PC-3 (cell line): ENCODE measurements at regions not wholly inside any gene's neighbourhood (a gene's known extent, or its start where the extent isn't known, plus 50 kb on each side); places are given as distances from the start of the nearest gene placed in this dataset.

ENCODE experiments used
- ATAC-seq: fragments of 200-7000 bp; cut with Tn5 transposase; 2 replicates; pipeline ENCODE4 v1.9.1; 2020; ENCODE audit warnings: mild to moderate bottlenecking, moderate library complexity
- BruUV-seq: library from RNA; stranded (reverse); fragments of 400-500 nt; replicated peaks from 2 replicates; lab custom pipeline; 2021; lab: Mats Ljungman, UMichigan
- CTCF ChIA-PET: fragments of 300-600 bp; sonication (Branson Sonifier 250); formaldehyde crosslinking; loops from one replicate; lab custom pipeline; 2022; ENCODE audit warnings: antibody characterized with exemption; lab: Charles Lee
- POLR2A ChIA-PET: fragments of 300-600 bp; sonication (Branson Sonifier 250); formaldehyde crosslinking; loops from one replicate; lab custom pipeline; 2022; ENCODE audit warnings: antibody characterized with exemption; ENCODE audit not compliant: unreplicated experiment; lab: Charles Lee
- DNase-seq: peaks from one replicate; pipeline ENCODE4 v3.0.0-alpha.2; 2015
- H2AFZ ChIP-seq: fragments of 300-600 bp; sonication (generic); 2 replicates; pipeline ENCODE4 v1.6.0; 2016; ENCODE audit warnings: antibody characterized with exemption, low read length
- H3F3A ChIP-seq: fragments of 300-600 bp; sonication (generic); one replicate; pipeline ENCODE4 v1.6.0; 2017; ENCODE audit warnings: antibody characterized with exemption, low read length, control low read depth, mild to moderate bottlenecking; ENCODE audit not compliant: unreplicated experiment
- H3K27ac ChIP-seq: fragments of 300-600 bp; sonication (generic); 2 replicates; pipeline ENCODE4 v1.5.1; 2016; ENCODE audit warnings: mild to moderate bottlenecking, low read length
- H3K27me3 ChIP-seq: fragments of 300-600 bp; sonication (generic); 2 replicates; pipeline ENCODE4 v1.6.1; 2016; ENCODE audit warnings: low read length, mixed read lengths
- H3K36me3 ChIP-seq: fragments of 300-600 bp; sonication (generic); 2 replicates; pipeline ENCODE4 v1.6.1; 2016; ENCODE audit warnings: low read depth, mixed run types, low read length, mixed read lengths
- H3K4me1 ChIP-seq: fragments of 300-600 bp; sonication (generic); 2 replicates; pipeline ENCODE4 v1.5.1; 2016; ENCODE audit warnings: low read length; ENCODE audit not compliant: insufficient read depth
- H3K4me2 ChIP-seq: fragments of 300-600 bp; sonication (generic); 2 replicates; pipeline ENCODE4 v1.6.0; 2016; ENCODE audit warnings: low read length
- H3K4me3 ChIP-seq: fragments of 300-600 bp; sonication (generic); 2 replicates; pipeline ENCODE4 v1.5.1; 2016; ENCODE audit warnings: mild to moderate bottlenecking, low read length, mixed read lengths
- H3K79me2 ChIP-seq: fragments of 300-600 bp; sonication (generic); 2 replicates; pipeline ENCODE4 v1.6.1; 2017; ENCODE audit warnings: low read length, mixed read lengths
- H3K9ac ChIP-seq: fragments of 300-600 bp; sonication (generic); 2 replicates; pipeline ENCODE4 v1.6.0; 2016; ENCODE audit warnings: mild to moderate bottlenecking, low read length
- H3K9me2 ChIP-seq: fragments of 300-600 bp; sonication (generic); replicated peaks from 2 replicates; pipeline ENCODE4 v1.6.1; 2016; ENCODE audit warnings: mixed run types, low read length, mixed read lengths
- H3K9me3 ChIP-seq: fragments of 300-600 bp; sonication (generic); 2 replicates; pipeline ENCODE4 v1.6.1; 2016; ENCODE audit warnings: low read length, mixed read lengths
- H4K20me1 ChIP-seq: fragments of 300-600 bp; sonication (generic); 2 replicates; pipeline ENCODE4 v1.6.1; 2016; ENCODE audit warnings: low read length, mixed read lengths
- CTCF ChIP-seq: fragments of 300-600 bp; sonication (generic); conservative IDR thresholded peaks from 2 replicates; pipeline ENCODE4 v1.5.1; 2017; ENCODE audit warnings: antibody characterized with exemption, low read depth, mild to moderate bottlenecking, low read length
- EZH2 ChIP-seq: fragments of 300-600 bp; sonication (generic); IDR thresholded peaks from one replicate; pipeline ENCODE4 v1.6.1; 2017; ENCODE audit warnings: antibody characterized with exemption, mild to moderate bottlenecking, low read length; ENCODE audit not compliant: unreplicated experiment
- EZH2phosphoT487 ChIP-seq: fragments of 300-600 bp; sonication (generic); IDR thresholded peaks from 2 replicates; pipeline ENCODE4 v1.6.1; 2018; ENCODE audit warnings: mild to moderate bottlenecking, antibody characterized with exemption, low read length, borderline replicate concordance
- intact Hi-C: fragments of 100-400 bp; cut with micrococcal nuclease; formaldehyde crosslinking; loops from 2 replicates; pipeline ENCODE4 v1.9.0; 2023

DNA sequence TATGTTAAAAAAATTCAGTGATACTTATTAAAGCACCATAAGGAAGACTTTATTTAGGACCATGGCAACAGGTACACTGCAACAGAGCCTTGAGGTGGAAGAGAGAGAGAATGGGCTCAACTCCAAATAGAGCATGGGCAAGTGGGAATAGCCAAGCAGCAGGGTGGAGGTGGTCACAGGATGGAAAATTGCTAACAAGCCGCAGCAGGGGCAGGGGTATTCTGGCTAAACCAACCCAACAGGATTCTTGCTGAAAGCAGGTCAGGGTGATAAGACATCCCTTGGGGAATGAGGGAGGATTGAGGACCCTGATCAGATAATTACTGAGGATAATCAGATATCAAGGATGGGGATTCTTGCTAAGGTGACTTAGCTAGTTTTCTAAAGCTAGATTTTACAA is 177.5 kb downstream of the ZIC3 start:
- ChIA-PET CTCF (no interaction called here), POLR2A (no interaction called here)
- no TSS peak for BruUV-seq
- TF ChIP-seq CTCF, result no peak
- TF ChIP-seq EZH2, result no peak
- TF ChIP-seq EZH2phosphoT487, result no peak
- H2AFZ ChIP-seq, result no peak overlapping the region
- no peak overlapping the region for H3K4me3 ChIP-seq
- H3F3A ChIP-seq, result no peaks in the 10 kb centered on the region
- H3K9me2 ChIP-seq, result no peaks in the 10 kb centered on the region
- ATAC-seq (no peak), DNase-seq (no peak)
- intact Hi-C loops, result no loop called here
- H3K36me3 ChIP-seq, result no peaks in the 10 kb centered on the region
- no peaks in the 10 kb centered on the region for H3K79me2 ChIP-seq
- no peaks in the 10 kb centered on the region for H3K9me3 ChIP-seq
- H4K20me1 ChIP-seq, result no peaks in the 10 kb centered on the region
- H3K4me2 ChIP-seq, result no peak overlapping the region
- no peaks in the 10 kb centered on the region for H3K27me3 ChIP-seq
- H3K9ac ChIP-seq, result no peak overlapping the region
- no peak overlapping the region for H3K27ac ChIP-seq
- no peaks in the 10 kb centered on the region for H3K4me1 ChIP-seq

DNA sequence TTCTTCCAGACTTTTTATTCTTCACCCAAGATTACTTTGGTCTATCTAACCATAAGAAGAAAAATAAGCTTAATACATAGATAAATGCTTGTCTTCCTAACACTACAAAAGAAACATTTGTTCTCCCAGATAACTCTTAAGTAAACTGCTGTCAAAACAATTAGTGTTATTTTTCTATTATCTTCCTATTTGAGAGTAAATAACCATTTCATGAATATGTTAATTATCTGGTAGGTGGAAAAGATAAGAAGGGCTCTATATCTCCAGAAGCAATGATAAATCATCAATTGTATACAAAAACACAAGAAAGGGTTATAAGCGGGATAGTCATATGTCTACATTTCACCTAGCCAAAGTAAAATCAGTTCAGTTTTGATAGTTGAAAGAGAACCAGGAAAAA is 180.4 kb downstream of the ZIC3 start:
- no peaks in the 10 kb centered on the region for H3K79me2 ChIP-seq
- no peak overlapping the region for H3K9ac ChIP-seq
- no peak for ATAC-seq
- no peak for DNase-seq
- H3K4me1 ChIP-seq, result no peaks in the 10 kb centered on the region
- no peak overlapping the region for H3K4me2 ChIP-seq
- no peak for TF ChIP-seq EZH2phosphoT487
- intact Hi-C loops, result no loop called here
- no peaks in the 10 kb centered on the region for H4K20me1 ChIP-seq
- H2AFZ ChIP-seq, result no peak overlapping the region
- H3K36me3 ChIP-seq, result no peaks in the 10 kb centered on the region
- ChIA-PET POLR2A (no interaction called here), CTCF (interaction anchor here (0.6 kb wide), 1 partner anchor 895 kb away, joined by 4 read pairs; no protein-coding TSS in a partner anchor)
- H3F3A ChIP-seq, result no peaks in the 10 kb centered on the region
- H3K9me2 ChIP-seq, result no peaks in the 10 kb centered on the region
- no TSS peak for BruUV-seq
- H3K27ac ChIP-seq, result no peak overlapping the region
- H3K9me3 ChIP-seq, result no peaks in the 10 kb centered on the region
- H3K4me3 ChIP-seq, result no peak overlapping the region
- H3K27me3 ChIP-seq, result no peaks in the 10 kb centered on the region

DNA sequence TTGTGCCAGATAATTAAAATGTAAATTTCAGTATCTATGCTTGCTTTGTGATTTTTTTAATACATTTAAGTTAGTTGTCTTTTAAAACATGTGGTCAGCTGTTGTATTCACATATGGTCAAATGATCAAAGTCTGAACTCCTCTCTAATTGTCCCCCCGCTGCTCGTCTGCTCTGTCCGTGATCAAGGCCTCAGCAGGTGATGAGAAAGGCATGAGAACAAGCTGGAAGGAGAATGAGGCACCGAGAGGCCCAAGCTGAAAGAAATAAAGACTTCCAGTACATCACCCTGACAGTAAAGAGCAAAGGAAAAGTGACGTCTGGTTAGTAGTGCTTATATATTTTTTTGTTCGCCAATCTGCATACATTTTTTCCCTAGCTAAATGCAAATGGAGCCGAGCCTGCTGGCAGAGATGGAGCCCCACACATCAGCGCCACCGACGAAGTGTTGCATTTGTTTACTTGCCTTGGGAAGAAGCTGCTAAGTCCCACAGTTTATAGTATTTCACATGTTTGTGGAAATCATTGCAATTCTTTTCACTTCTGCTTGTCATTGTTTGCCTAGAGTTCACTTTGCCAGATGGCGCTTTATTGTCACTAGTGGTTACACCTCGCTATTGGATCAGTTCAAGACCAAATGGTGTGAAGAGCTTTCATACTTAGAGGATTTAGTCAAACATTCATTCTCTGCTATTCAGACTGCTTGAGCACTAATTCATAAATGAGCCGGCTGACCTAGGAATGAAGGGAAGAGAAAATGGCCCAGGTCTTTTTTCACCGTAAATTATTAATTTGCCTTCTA is 181.5 kb downstream of the ZIC3 start:
- no peak overlapping the region for H2AFZ ChIP-seq
- POLR2A ChIA-PET, result no interaction called here
- no peaks in the 10 kb centered on the region for H3K9me2 ChIP-seq

More for the DNA sequence above, 181.5 kb downstream of the ZIC3 start:
- Histone ChIP-seq H3K4me3 (no peak overlapping the region), H3K27ac (no peak overlapping the region), H3K36me3 (no peaks in the 10 kb centered on the region), H3K9ac (no peak overlapping the region), H3K79me2 (no peaks in the 10 kb centered on the region), H3K9me3 (no peaks in the 10 kb centered on the region), H3F3A (no peaks in the 10 kb centered on the region), H3K4me2 (no peak overlapping the region), H3K27me3 (no peaks in the 10 kb centered on the region), H3K4me1 (no peaks in the 10 kb centered on the region), H4K20me1 (no peaks in the 10 kb centered on the region)
- BruUV-seq, result no TSS peak
- intact Hi-C loops, result no loop called here
- CTCF ChIA-PET, result no interaction called here
- no peak for TF ChIP-seq CTCF
- TF ChIP-seq EZH2, result no peak
- DNase-seq (no peak), ATAC-seq (no peak)
